NCI-H128 (cell line): ENCODE measurements at regions not wholly inside any gene's neighbourhood (a gene's known extent, or its start where the extent isn't known, plus 50 kb on each side); places are given as distances from the start of the nearest gene placed in this dataset.

Experiments
- DNase-seq: peaks from one replicate; lab custom pipeline; 2025; ENCODE audit not compliant: unreplicated experiment; lab: John Stamatoyannopoulos, UW

DNA sequence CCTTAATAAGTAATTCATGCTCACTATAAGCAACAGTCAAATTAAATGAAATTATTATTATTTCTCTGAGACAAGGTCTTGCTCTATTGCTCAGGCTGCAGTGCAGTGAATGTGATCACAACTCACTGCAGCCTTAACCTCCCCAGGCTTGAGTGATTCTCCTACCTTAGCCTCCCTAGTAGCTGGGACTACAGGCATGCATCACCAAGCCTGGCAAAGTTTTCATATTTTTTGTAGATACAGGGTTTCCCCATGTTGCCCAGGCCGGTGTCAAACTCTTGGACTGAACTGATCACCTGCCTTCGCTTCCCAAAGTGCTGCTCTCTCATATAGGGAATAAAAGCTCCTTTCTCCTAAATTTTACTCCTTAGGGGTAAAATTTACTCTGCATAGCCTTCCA is 74.9 kb upstream of the GAREM1 start:
- no peak for DNase-seq

DNA sequence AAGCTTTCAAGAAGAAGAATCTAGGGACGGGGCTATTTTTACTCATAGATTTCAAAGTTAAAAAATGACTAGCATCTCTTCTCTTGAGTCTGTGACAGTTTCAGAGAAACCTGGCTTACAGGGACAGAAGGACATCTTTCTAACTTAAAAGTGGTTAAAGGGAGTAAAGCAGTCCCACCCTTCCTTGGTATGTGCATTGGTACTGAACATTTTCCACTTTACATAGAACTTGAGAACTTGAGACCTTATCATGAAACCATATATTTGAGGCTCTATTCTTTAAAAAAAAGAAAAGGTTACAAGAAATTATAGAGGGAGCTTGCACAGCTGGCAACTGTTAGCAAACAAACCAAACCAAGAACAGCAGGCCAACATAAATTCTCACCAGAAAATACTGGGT is 73.4 kb upstream of the GAREM1 start:
- DNase-seq: no peak

DNA sequence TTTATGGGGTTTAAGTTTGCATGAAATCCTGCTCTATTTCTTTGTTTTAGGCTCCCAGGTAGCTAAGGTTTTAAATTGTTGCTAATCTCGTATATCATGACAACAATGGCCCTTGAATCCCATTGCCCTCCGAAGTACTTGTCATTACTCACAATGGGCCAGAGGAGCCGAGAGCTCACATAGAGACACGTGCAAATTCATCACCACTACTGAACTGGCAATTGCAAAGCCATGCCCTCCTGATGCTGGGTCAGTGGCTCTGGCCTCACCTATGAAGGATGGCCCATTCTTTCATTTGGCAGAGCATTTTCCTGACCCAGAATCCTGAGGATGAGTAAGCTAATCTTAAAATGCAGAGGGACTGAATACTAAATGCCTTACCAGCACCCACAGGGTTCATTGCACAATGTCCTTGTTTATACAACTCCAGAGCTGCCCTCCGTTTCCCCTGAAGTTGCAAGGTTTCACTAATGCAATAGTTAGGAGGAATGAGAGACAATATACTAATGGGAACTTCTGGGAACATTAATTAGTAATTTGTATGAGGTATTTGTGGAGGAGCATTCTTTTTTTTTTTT is 71.6 kb upstream of the GAREM1 start:
- DNase-seq: no peak

DNA sequence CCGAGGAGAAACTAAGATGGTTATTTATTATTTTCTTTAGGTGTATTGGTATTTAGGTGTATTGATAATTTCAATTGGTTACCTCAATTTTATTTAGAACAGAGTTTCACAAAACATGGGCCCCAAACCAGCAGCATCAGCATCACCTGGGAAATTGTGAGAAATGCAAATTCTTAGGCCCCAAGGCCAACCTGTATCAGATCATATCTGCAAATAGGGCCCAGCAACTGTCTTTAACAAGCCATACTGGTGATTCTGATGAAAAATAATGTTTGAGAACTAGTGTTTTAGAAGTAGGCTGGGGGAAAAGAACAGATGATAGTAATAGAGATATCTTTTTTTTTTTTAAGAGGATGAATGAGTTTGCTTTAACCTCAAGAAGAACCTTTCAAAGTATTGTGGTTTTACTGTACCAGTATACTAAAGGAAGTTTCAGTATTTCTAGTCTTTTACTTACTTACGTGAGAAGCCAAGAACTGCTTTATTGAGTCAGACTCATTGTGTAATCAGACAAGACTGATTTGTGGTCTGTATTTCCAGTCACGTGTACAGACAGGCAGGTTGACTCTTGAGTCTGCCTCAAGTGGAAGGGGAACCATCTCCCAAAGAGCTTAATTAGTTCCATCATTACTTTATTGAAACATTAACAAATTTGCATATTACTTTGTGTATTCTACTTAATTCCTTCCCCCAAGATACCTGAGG is 60.4 kb upstream of the GAREM1 start:
- DNase-seq: no peak

DNA sequence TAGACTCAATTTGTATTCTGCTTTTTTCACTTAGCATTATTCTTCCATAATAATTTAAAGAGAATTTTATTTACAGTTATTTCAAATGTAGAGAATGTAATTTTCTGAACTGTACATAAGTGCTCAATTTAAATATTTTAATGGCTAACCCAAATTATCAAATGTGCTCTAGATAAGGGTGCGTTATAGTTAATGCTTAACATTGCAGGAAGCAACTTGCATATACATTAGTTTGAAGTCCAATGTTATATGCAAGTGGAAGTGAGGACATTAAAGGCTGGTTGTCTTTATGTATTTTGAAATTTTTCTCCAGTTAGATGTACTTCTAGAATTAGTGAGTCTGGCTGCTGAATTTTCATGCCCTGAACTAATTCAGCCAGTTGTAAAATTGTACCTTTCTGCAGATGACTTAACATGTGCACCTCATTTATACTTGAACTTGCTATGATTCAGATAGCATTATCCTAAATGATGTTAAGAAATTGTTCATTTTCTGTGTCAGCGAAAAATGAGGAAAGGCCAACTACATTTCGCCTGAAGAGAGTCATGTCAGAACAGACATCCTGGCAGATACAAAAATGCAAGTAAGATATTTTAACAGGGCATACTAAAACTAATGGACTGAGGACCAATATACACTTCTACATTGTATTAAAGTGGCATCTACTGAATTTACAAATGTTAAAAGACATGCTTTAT is 59.2 kb upstream of the GAREM1 start:
- DNase-seq: no peak

DNA sequence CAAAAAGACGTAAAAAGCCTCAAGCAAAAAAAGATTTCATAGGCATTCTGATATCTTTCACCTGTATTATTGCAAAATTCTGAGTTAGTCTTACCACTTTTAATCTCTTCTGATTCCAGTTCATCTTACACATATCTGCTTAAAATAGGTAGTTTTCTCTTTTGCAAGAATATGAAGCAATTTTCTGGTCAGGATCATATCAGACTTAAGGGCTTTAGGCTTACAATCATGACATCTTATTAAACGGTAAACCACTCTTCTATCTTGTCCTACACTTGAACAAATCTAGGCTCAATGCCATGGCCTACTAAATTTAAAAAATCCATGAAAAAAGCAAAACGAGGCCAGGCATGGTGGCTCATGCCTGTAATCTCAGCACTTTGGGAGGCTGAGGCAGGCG is 50.1 kb upstream of the GAREM1 start:
- no peak for DNase-seq
